ENCODE measurements at regions not wholly inside any gene's neighbourhood (a gene's known extent, or its start where the extent isn't known, plus 50 kb on each side); places are given as distances from the start of the nearest gene placed in this dataset.
"Not testable (repeated sequence)": the region's sequence is repeated elsewhere in the genome, so short reads cannot be mapped to it uniquely, and the experiment has no call there.

- ATAC-seq (ENCODE audit: insufficient read depth, low FRiP score) (no peak), DNase-seq (no peak)
Observed at GRCh38 chr2:242001853-242002252, 132.3 kb downstream of the RTP5 start.

GRCh38 chr2:242002944-242003343, 133.4 kb downstream of the RTP5 start:
- Histone ChIP-seq H3K36me3 (ENCODE audit: control insufficient read depth in 4 of 4, insufficient read depth in 4 of 4, low read length in 4 of 4) (no peaks in the 10 kb centered on the region), H3K4me1 (ENCODE audit: control insufficient read depth in 5 of 5, insufficient read depth in 5 of 5, low read length in 5 of 5) (no peaks in the 10 kb centered on the region), H3K4me3 (no peak overlapping the region), H3K27ac (ENCODE audit: low read depth in 1 of 2, low read length in 1 of 2) (no peak overlapping the region), H3K27me3 (ENCODE audit: control insufficient read depth in 3 of 3, insufficient read depth in 3 of 3, low read length in 2 of 3) (no peaks in the 10 kb centered on the region), H3K9me3 (ENCODE audit: control insufficient read depth in 4 of 4, insufficient read depth in 3 of 4, low read length in 3 of 4) (no peaks in the 10 kb centered on the region), H3K9ac (ENCODE audit: insufficient read depth in 1 of 2, low read length in 2 of 2) (no peak overlapping the region)
- DNase-seq (no peak), ATAC-seq (ENCODE audit: insufficient read depth, low FRiP score) (no peak)
- WGBS, 2 donors = 64 to 87% methylated on average over 12 to 13 of the region's 13 CpGs
- TF ChIP-seq CTCF (IDR thresholded peaks at IDR 0.05; ENCODE audit: control extremely low read depth, extremely low read depth) = no peak

More at GRCh38 chr2:242001853-242002252, 132.3 kb downstream of the RTP5 start:
- no peak overlapping the region for H3K27ac ChIP-seq (ENCODE audit: low read depth in 1 of 2, low read length in 1 of 2)
- WGBS, 2 donors = 89 to 96% methylated on average over 8 of the region's 8 CpGs
- no peaks in the 10 kb centered on the region for H3K9me3 ChIP-seq (ENCODE audit: control insufficient read depth in 4 of 4, insufficient read depth in 3 of 4, low read length in 3 of 4)
- no peaks in the 10 kb centered on the region for H3K27me3 ChIP-seq (ENCODE audit: control insufficient read depth in 3 of 3, insufficient read depth in 3 of 3, low read length in 2 of 3)
- no peak overlapping the region for H3K9ac ChIP-seq (ENCODE audit: insufficient read depth in 1 of 2, low read length in 2 of 2)
- H3K4me1 ChIP-seq (ENCODE audit: control insufficient read depth in 5 of 5, insufficient read depth in 5 of 5, low read length in 5 of 5) = no peaks in the 10 kb centered on the region
- no peaks in the 10 kb centered on the region for H3K36me3 ChIP-seq (ENCODE audit: control insufficient read depth in 4 of 4, insufficient read depth in 4 of 4, low read length in 4 of 4)
- no peak overlapping the region for H3K4me3 ChIP-seq
- TF ChIP-seq CTCF (IDR thresholded peaks at IDR 0.05; ENCODE audit: control extremely low read depth, extremely low read depth) = no peak

GRCh38 chr2:242004223-242004901, 134.8 kb downstream of the RTP5 start:
- ATAC-seq (ENCODE audit: insufficient read depth, low FRiP score) (no peak), DNase-seq (no peak)
- H3K4me3 ChIP-seq = no peak overlapping the region
- no peaks in the 10 kb centered on the region for H3K27me3 ChIP-seq (ENCODE audit: control insufficient read depth in 3 of 3, insufficient read depth in 3 of 3, low read length in 2 of 3)
- no peak overlapping the region for H3K27ac ChIP-seq (ENCODE audit: low read depth in 1 of 2, low read length in 1 of 2)
- no peaks in the 10 kb centered on the region for H3K4me1 ChIP-seq (ENCODE audit: control insufficient read depth in 5 of 5, insufficient read depth in 5 of 5, low read length in 5 of 5)
- WGBS, 2 donors = 88 to 91% methylated on average over 20 to 24 of the region's 30 CpGs
- H3K9ac ChIP-seq (ENCODE audit: insufficient read depth in 1 of 2, low read length in 2 of 2) = no peak overlapping the region
- no peak for TF ChIP-seq CTCF (IDR thresholded peaks at IDR 0.05; ENCODE audit: control extremely low read depth, extremely low read depth)
- no peaks in the 10 kb centered on the region for H3K9me3 ChIP-seq (ENCODE audit: control insufficient read depth in 4 of 4, insufficient read depth in 3 of 4, low read length in 3 of 4)
- no peaks in the 10 kb centered on the region for H3K36me3 ChIP-seq (ENCODE audit: control insufficient read depth in 4 of 4, insufficient read depth in 4 of 4, low read length in 4 of 4)

- Histone ChIP-seq H3K4me1 (ENCODE audit: control insufficient read depth in 5 of 5, insufficient read depth in 5 of 5, low read length in 5 of 5) (no peaks in the 10 kb centered on the region), H3K36me3 (ENCODE audit: control insufficient read depth in 4 of 4, insufficient read depth in 4 of 4, low read length in 4 of 4) (no peaks in the 10 kb centered on the region), H3K27me3 (ENCODE audit: control insufficient read depth in 3 of 3, insufficient read depth in 3 of 3, low read length in 2 of 3) (no peaks in the 10 kb centered on the region), H3K27ac (ENCODE audit: low read depth in 1 of 2, low read length in 1 of 2) (no peak overlapping the region), H3K4me3 (no peak overlapping the region), H3K9ac (ENCODE audit: insufficient read depth in 1 of 2, low read length in 2 of 2) (no peak overlapping the region), H3K9me3 (ENCODE audit: control insufficient read depth in 4 of 4, insufficient read depth in 3 of 4, low read length in 3 of 4) (peaks cover 0 to 1% (median 0%) of the 10 kb centered on the region in 4 donors)
- TF ChIP-seq CTCF (IDR thresholded peaks at IDR 0.05; ENCODE audit: control extremely low read depth, extremely low read depth) = no peak
- WGBS, 2 donors = 81 to 90% methylated on average over 7 of the region's 7 CpGs
- DNase-seq = no peak
- ATAC-seq (ENCODE audit: insufficient read depth, low FRiP score) = no peak
Observed at GRCh38 chr2:242004902-242005230, 135.3 kb downstream of the RTP5 start.

- H3K36me3 ChIP-seq (ENCODE audit: control insufficient read depth in 4 of 4, insufficient read depth in 4 of 4, low read length in 4 of 4); H3K27me3 ChIP-seq (ENCODE audit: control insufficient read depth in 3 of 3, insufficient read depth in 3 of 3, low read length in 2 of 3); H3K9me3 ChIP-seq (ENCODE audit: control insufficient read depth in 4 of 4, insufficient read depth in 3 of 4, low read length in 3 of 4); ATAC-seq (ENCODE audit: insufficient read depth, low FRiP score); H3K4me1 ChIP-seq (ENCODE audit: control insufficient read depth in 5 of 5, insufficient read depth in 5 of 5, low read length in 5 of 5); H3K27ac ChIP-seq (ENCODE audit: low read depth in 1 of 2, low read length in 1 of 2); H3K9ac ChIP-seq (ENCODE audit: insufficient read depth in 1 of 2, low read length in 2 of 2); DNase-seq; H3K4me3 ChIP-seq: not testable (repeated sequence)
- 81% methylated on average over 17 to 20 of the region's 25 CpGs for WGBS, 2 donors
Observed at GRCh38 chr2:242006091-242006634, 136.6 kb downstream of the RTP5 start.

All from lung (tissue), 11 donors.